Kidney (tissue), 13 donors: ENCODE measurements at regions not wholly inside any gene's neighbourhood (a gene's known extent, or its start where the extent isn't known, plus 50 kb on each side); places are given as distances from the start of the nearest gene placed in this dataset.

ENCODE experiments used
- DNase-seq, 5 donors: peaks; one replicate each; pipeline ENCODE4 v3.0.0-alpha.2; 2013 to 2020
- FAIRE-seq: peaks from 2 replicates; lab custom pipeline; 2012; peaks lifted over from hg19 to GRCh38; lab: Jason Lieb, UNC
- H3K27ac ChIP-seq, 2 donors: one replicate each; pipeline ENCODE4 v1.7.0; 2013; ENCODE audit warnings: low read depth in 2 of 2, low read length in 2 of 2, inconsistent platforms in 1 of 2
- H3K27me3 ChIP-seq: one replicate; pipeline ENCODE4 v1.7.1; 2013; ENCODE audit warnings: low read length, inconsistent platforms; ENCODE audit not compliant: control insufficient read depth, insufficient read depth
- H3K36me3 ChIP-seq, 3 donors: one replicate each; pipeline versions ENCODE4 v1.7.0 to v1.7.1; 2013; ENCODE audit warnings: low read length in 3 of 3, control low read depth in 1 of 3, inconsistent platforms in 1 of 3; ENCODE audit not compliant: insufficient read depth in 3 of 3, control insufficient read depth in 2 of 3
- H3K4me1 ChIP-seq, 3 donors: one replicate each; pipeline versions ENCODE4 v1.7.0 to v1.7.1; 2013; ENCODE audit warnings: low read length in 3 of 3, inconsistent platforms in 1 of 3, low read depth in 1 of 3; ENCODE audit not compliant: control insufficient read depth in 2 of 3, insufficient read depth in 2 of 3
- H3K4me3 ChIP-seq, 3 donors: one replicate each; pipeline versions ENCODE4 v1.7.0 to v1.8.1; 2013; ENCODE audit warnings: low read length in 3 of 3, control low read depth in 1 of 3, inconsistent platforms in 1 of 3
- H3K9ac ChIP-seq, 3 donors: one replicate each; pipeline versions ENCODE4 v1.7.0 to v1.7.1; 2013; ENCODE audit warnings: low read length in 3 of 3, control low read depth in 1 of 3, inconsistent platforms in 1 of 3
- H3K9me3 ChIP-seq, 3 donors: one replicate each; pipeline versions ENCODE4 v1.7.0 to v1.7.1; 2013; ENCODE audit warnings: low read length in 3 of 3, control low read depth in 1 of 3, inconsistent platforms in 1 of 3; ENCODE audit not compliant: control insufficient read depth in 2 of 3, insufficient read depth in 1 of 3
- CTCF ChIP-seq: IDR thresholded peaks from 3 replicates; pipeline ENCODE4 v1.5.1; 2012; ENCODE audit warnings: mild to moderate bottlenecking, moderate library complexity, borderline replicate concordance; ENCODE audit not compliant: insufficient read depth; ENCODE audit errors: extremely low read depth
- intact Hi-C: fragments of 100-400 bp; cut with DNase I; formaldehyde crosslinking; loops from one replicate; pipeline ENCODE4 v1.11.1; 2022
- donor health status: control.
- donor health status: control.
- donor health status: control.
- donor health status: control.
- donor health status: control.
- donor health status: DM: yes; HTN: yes; CAD: no.
- donor health status: Normal renal cell carcinoma (clear cell type).

GRCh38 chr6:71509191-71510005, 220.8 kb downstream of the OGFRL1 start:
- Histone ChIP-seq H3K4me3 (no peak overlapping the region), H3K4me1 (peaks cover 3 to 7% (median 3%) of the 10 kb centered on the region in 3 donors), H3K36me3 (no peaks in the 10 kb centered on the region), H3K27me3 (no peaks in the 10 kb centered on the region), H3K9me3 (no peaks in the 10 kb centered on the region), H3K27ac (peak overlapping the region in 1 of 2 donors; percentile 8), H3K9ac (peak overlapping the region in 1 of 3 donors; percentile 14)
- no peak for TF ChIP-seq CTCF
- FAIRE-seq = peak; percentile 30
- intact Hi-C loops = loop anchor here (10.0 kb wide), 1 partner anchor 125 kb away; no protein-coding TSS in a partner anchor
- peak in 1 of 5 donors; percentile 41 for DNase-seq

GRCh38 chr6:71510057-71510713, 221.6 kb downstream of the OGFRL1 start:
- TF ChIP-seq CTCF = peak; percentile 76
- FAIRE-seq = peak; percentile 49

GRCh38 chr6:71510856-71511255, 222.2 kb downstream of the OGFRL1 start:
- intact Hi-C loops = no loop called here
- Histone ChIP-seq H3K9me3 (no peaks in the 10 kb centered on the region), H3K27ac (peak overlapping the region in 1 of 2 donors; percentile 3), H3K4me3 (no peak overlapping the region), H3K9ac (peak overlapping the region in 1 of 3 donors; percentile 1), H3K4me1 (peaks cover 3 to 7% (median 3%) of the 10 kb centered on the region in 3 donors), H3K27me3 (no peaks in the 10 kb centered on the region), H3K36me3 (no peaks in the 10 kb centered on the region)
- FAIRE-seq (no peak), DNase-seq (no peak)
- TF ChIP-seq CTCF = no peak

More at GRCh38 chr6:71510057-71510713, 221.6 kb downstream of the OGFRL1 start:
- H3K9ac ChIP-seq = peak overlapping the region in 1 of 3 donors; percentile 14
- no peak overlapping the region for H3K4me3 ChIP-seq
- no peaks in the 10 kb centered on the region for H3K27me3 ChIP-seq
- no peaks in the 10 kb centered on the region for H3K9me3 ChIP-seq
- no peaks in the 10 kb centered on the region for H3K36me3 ChIP-seq
- peaks cover 3 to 7% (median 3%) of the 10 kb centered on the region in 3 donors for H3K4me1 ChIP-seq
- intact Hi-C loops = no loop called here
- peak in 4 of 5 donors; percentile 42 to 90 (median 68) for DNase-seq
- peak overlapping the region; percentile 3 to 29 for H3K27ac ChIP-seq
